H1 (cell line): ENCODE measurements at regions not wholly inside any gene's neighbourhood (a gene's known extent, or its start where the extent isn't known, plus 50 kb on each side); places are given as distances from the start of the nearest gene placed in this dataset.
"Not testable (repeated sequence)": the region's sequence is repeated elsewhere in the genome, so short reads cannot be mapped to it uniquely, and the experiment has no call there.

Experiments
- CTCF ChIA-PET: fragments of 300-600 bp; sonication (Branson Sonifier 250); formaldehyde crosslinking; loops from one replicate; lab custom pipeline; 2021; ENCODE audit not compliant: partially characterized antibody; lab: Charles Lee
- POLR2A ChIA-PET: fragments of 300-600 bp; sonication (Branson Sonifier 250); formaldehyde crosslinking; loops from one replicate; lab custom pipeline; 2021; ENCODE audit warnings: inconsistent platforms; ENCODE audit not compliant: partially characterized antibody; lab: Charles Lee
- DNase-seq, 2 experiments: peaks; one replicate each; pipeline versions ENCODE4 v3.0.0 to v3.0.0-alpha.2; 2010 to 2022; ENCODE audit warnings: low spot score in 2 of 2, low read depth in 1 of 2, mixed read lengths in 1 of 2
- FAIRE-seq: peaks from 2 replicates; lab custom pipeline; 2011; peaks lifted over from hg19 to GRCh38; lab: Jason Lieb, UNC
- H2AFZ ChIP-seq: 2 replicates; pipeline ENCODE4 v1.8.1; 2012; ENCODE audit warnings: low read length, inconsistent platforms
- H2AK5ac ChIP-seq: 2 replicates; pipeline ENCODE4 v1.6.1; 2013; ENCODE audit warnings: low read depth, low read length
- H2BK120ac ChIP-seq: replicated peaks from 2 replicates; pipeline ENCODE3; 2013; ENCODE audit warnings: low read depth, low read length, inconsistent platforms
- H2BK12ac ChIP-seq: 2 replicates; pipeline ENCODE4 v1.6.1; 2013; ENCODE audit warnings: low read depth, low read length
- H2BK15ac ChIP-seq: 2 replicates; pipeline ENCODE4 v1.6.1; 2013; ENCODE audit warnings: low read length
- H2BK20ac ChIP-seq: 2 replicates; pipeline ENCODE4 v1.6.1; 2013; ENCODE audit warnings: low read length
- H2BK5ac ChIP-seq: 2 replicates; pipeline ENCODE4 v1.6.1; 2013; ENCODE audit warnings: low read depth, low read length
- H3K14ac ChIP-seq: 2 replicates; pipeline ENCODE4 v1.6.1; 2013; ENCODE audit warnings: inconsistent platforms; ENCODE audit not compliant: insufficient read length
- H3K18ac ChIP-seq: 2 replicates; pipeline ENCODE4 v1.6.1; 2013; ENCODE audit warnings: low read length; ENCODE audit errors: extremely low read depth
- H3K23ac ChIP-seq: 2 replicates; pipeline ENCODE4 v1.6.1; 2013; ENCODE audit warnings: inconsistent platforms; ENCODE audit not compliant: insufficient read length
- H3K23me2 ChIP-seq: 2 replicates; pipeline ENCODE4 v1.6.1; 2013; ENCODE audit warnings: low read depth, low read length
- H3K27ac ChIP-seq: 2 replicates; pipeline ENCODE4 v1.6.1; 2011; ENCODE audit warnings: low read depth, low read length, inconsistent platforms
- H3K27me3 ChIP-seq, 4 experiments: replicated peaks in 1 of 4; 1 replicate in 1 of 4; 2 replicates in 3 of 4; pipeline versions ENCODE4 v1.6.1 to v1.8.1; 2011 to 2013; ENCODE audit warnings: low read length in 3 of 4, mild to moderate bottlenecking in 3 of 4, inconsistent platforms in 2 of 4, mixed read lengths in 2 of 4, moderate library complexity in 1 of 4; ENCODE audit not compliant: control insufficient read depth in 3 of 4, insufficient read depth in 3 of 4; ENCODE audit errors: extremely low read depth in 1 of 4
- H3K36me3 ChIP-seq, 4 experiments: 2 replicates each; pipeline versions ENCODE4 v1.6.1 to v1.8.1; 2011 to 2013; ENCODE audit warnings: mild to moderate bottlenecking in 4 of 4, low read length in 3 of 4, moderate library complexity in 2 of 4, control low read depth in 1 of 4, inconsistent platforms in 1 of 4; ENCODE audit not compliant: insufficient read depth in 4 of 4, control insufficient read depth in 2 of 4
- H3K4ac ChIP-seq: replicated peaks from 2 replicates; pipeline ENCODE3; 2013; ENCODE audit warnings: low read length, low read depth, mixed read lengths, inconsistent platforms; ENCODE audit not compliant: insufficient read length
- H3K4me1 ChIP-seq, 4 experiments: replicated peaks in 1 of 4; 1 replicate in 1 of 4; 2 replicates in 3 of 4; pipeline versions ENCODE4 v1.6.1 to v1.8.1; 2011 to 2013; ENCODE audit warnings: low read length in 3 of 4, inconsistent platforms in 2 of 4, mixed read lengths in 1 of 4; ENCODE audit not compliant: insufficient read depth in 4 of 4, control insufficient read depth in 3 of 4
- H3K4me2 ChIP-seq, 2 experiments: 2 replicates each; pipeline versions ENCODE4 v1.6.1 to v1.8.1; 2011 to 2013; ENCODE audit warnings: low read depth in 2 of 2, low read length in 2 of 2, control low read depth in 1 of 2, inconsistent platforms in 1 of 2, mild to moderate bottlenecking in 1 of 2; ENCODE audit not compliant: insufficient read depth in 1 of 2
- H3K4me3 ChIP-seq, 4 experiments: fragments of 200-600, 300-600 bp in 1 of 4; sonication (generic), shearing (Covaris generic), sonication (Bioruptor Twin) in 1 of 4; 2 replicates each; pipeline versions ENCODE4 v1.5.1 to v1.8.1; 2011 to 2016; ENCODE audit warnings: low read length in 4 of 4, low read depth in 3 of 4, control low read depth in 2 of 4, inconsistent platforms in 2 of 4, mild to moderate bottlenecking in 2 of 4, mixed read lengths in 1 of 4, moderate library complexity in 1 of 4; ENCODE audit not compliant: insufficient read depth in 2 of 4; ENCODE audit errors: extremely low read depth in 1 of 4
- H3K56ac ChIP-seq: replicated peaks from 2 replicates; pipeline ENCODE3; 2013; ENCODE audit warnings: low read depth, mild to moderate bottlenecking, mixed read lengths, low read length, inconsistent platforms; ENCODE audit not compliant: insufficient read length
- H3K79me1 ChIP-seq: 2 replicates; pipeline ENCODE4 v1.6.1; 2013; ENCODE audit warnings: low read depth, low read length, control low read depth
- H3K79me2 ChIP-seq, 2 experiments: 2 replicates each; pipeline versions ENCODE4 v1.6.1 to v1.8.1; 2012 to 2013; ENCODE audit warnings: low read length in 2 of 2, mild to moderate bottlenecking in 2 of 2, inconsistent platforms in 1 of 2; ENCODE audit not compliant: insufficient read depth in 2 of 2, control insufficient read depth in 1 of 2
- H3K9ac ChIP-seq, 4 experiments: replicated peaks in 1 of 4; 1 replicate in 1 of 4; 2 replicates in 3 of 4; pipeline versions ENCODE4 v1.6.1 to v1.8.1; 2011 to 2013; ENCODE audit warnings: low read depth in 3 of 4, low read length in 3 of 4, control low read depth in 2 of 4, mild to moderate bottlenecking in 2 of 4, moderate library complexity in 2 of 4, inconsistent platforms in 1 of 4; ENCODE audit errors: extremely low read depth in 1 of 4
- H3K9me3 ChIP-seq, 2 experiments: 2 replicates each; pipeline versions ENCODE4 v1.6.1 to v1.8.1; 2012 to 2013; ENCODE audit warnings: mild to moderate bottlenecking in 2 of 2, moderate library complexity in 2 of 2, control low read depth in 1 of 2, inconsistent platforms in 1 of 2, low read depth in 1 of 2, low read length in 1 of 2, mixed read lengths in 1 of 2; ENCODE audit not compliant: insufficient read depth in 2 of 2
- H4K20me1 ChIP-seq, 2 experiments: replicated peaks in 1 of 2; 2 replicates each; pipeline versions ENCODE3 to v1.8.1; 2011 to 2013; ENCODE audit warnings: inconsistent platforms in 2 of 2, low read length in 2 of 2, mild to moderate bottlenecking in 1 of 2; ENCODE audit not compliant: insufficient read depth in 2 of 2, control insufficient read depth in 1 of 2
- H4K5ac ChIP-seq: 2 replicates; pipeline ENCODE4 v1.6.1; 2013; ENCODE audit warnings: low read length, low read depth, mixed read lengths, inconsistent platforms; ENCODE audit not compliant: insufficient read length
- H4K8ac ChIP-seq: 2 replicates; pipeline ENCODE4 v1.8.0; 2013; ENCODE audit warnings: mild to moderate bottlenecking, moderate library complexity, low read length, inconsistent platforms; ENCODE audit not compliant: insufficient read depth; ENCODE audit errors: extremely low read depth
- H4K91ac ChIP-seq: replicated peaks from 2 replicates; pipeline ENCODE3; 2013; ENCODE audit warnings: low read length, mixed read lengths, inconsistent platforms; ENCODE audit not compliant: insufficient read length
- WGBS, 2 experiments: shearing (Covaris generic) in 1 of 2; methylation state at CpG; one replicate each; pipeline versions ENCODE4 v1.1.6 to v1.1.7; 2013 to 2015; ENCODE audit warnings: low lambda C conversion rate in 2 of 2, mixed read lengths in 2 of 2, inconsistent platforms in 1 of 2, low coverage in 1 of 2, missing lambda C conversion rate in 1 of 2; ENCODE audit not compliant: insufficient replicate concordance in 2 of 2, insufficient coverage in 1 of 2, insufficient read length in 1 of 2; ENCODE audit errors: extremely low coverage in 1 of 2, missing lambda C conversion rate in 1 of 2; 5-methylcytosine and 5-hydroxymethylcytosine counted together

DNA sequence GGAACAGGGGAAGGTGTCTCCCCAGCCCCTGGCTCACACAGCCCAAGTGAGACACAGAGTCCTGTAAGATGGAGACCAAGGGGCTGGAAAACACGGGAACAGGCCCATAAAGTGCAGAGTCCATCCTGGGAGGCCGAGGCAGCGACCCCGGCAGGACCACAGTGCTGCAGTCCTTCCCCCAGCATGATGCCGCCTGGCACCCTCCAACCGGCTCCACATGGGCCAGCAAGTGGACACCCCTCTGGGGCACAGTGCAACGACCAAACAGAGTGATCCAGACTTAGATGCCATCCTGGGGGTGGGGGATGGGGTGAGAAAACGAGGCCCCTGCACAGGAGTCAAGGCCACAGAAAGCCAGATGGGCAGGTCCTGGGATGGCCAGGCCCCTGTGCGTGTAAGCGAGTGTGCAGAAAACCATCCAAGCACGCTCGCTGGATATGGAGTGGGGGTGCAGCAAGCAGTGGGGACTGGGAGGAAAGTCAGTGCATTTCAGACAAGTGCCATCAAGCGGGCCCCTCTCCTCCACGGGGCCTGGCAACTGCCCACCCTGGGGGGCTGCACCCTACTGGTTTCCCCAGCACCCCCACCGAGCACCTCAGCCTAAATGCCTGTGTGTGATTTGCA is 104.7 kb downstream of the NPIPB11 start:
- H2BK5ac ChIP-seq, H3K4me3 ChIP-seq, H3K18ac ChIP-seq, H3K4me2 ChIP-seq, POLR2A ChIA-PET, H2AK5ac ChIP-seq, H3K79me1 ChIP-seq, H3K23ac ChIP-seq, H3K56ac ChIP-seq, H4K20me1 ChIP-seq, H3K23me2 ChIP-seq, H2BK12ac ChIP-seq, H2BK20ac ChIP-seq, H3K27ac ChIP-seq, H3K14ac ChIP-seq, H3K4me1 ChIP-seq, H2BK15ac ChIP-seq, H3K27me3 ChIP-seq, H3K4ac ChIP-seq, DNase-seq, H3K79me2 ChIP-seq, H3K9me3 ChIP-seq, CTCF ChIA-PET, H3K36me3 ChIP-seq, FAIRE-seq, H4K8ac ChIP-seq, H4K91ac ChIP-seq, H4K5ac ChIP-seq, H2BK120ac ChIP-seq, H2AFZ ChIP-seq, H3K9ac ChIP-seq: not testable (repeated sequence)
- WGBS, 2 experiments: 90% methylated on average over 15 of the region's 15 CpGs; no CpG with 5 or more reads in 1 of the 2 experiments
